Right lobe of liver (tissue), 6 donors: ENCODE measurements at regions not wholly inside any gene's neighbourhood (a gene's known extent, or its start where the extent isn't known, plus 50 kb on each side); places are given as distances from the start of the nearest gene placed in this dataset.

Experiments used
- ATAC-seq, 4 donors: fragments of 200-7000 bp; cut with Tn5 transposase; one replicate each; pipeline ENCODE4 v1.9.1; 2020; ENCODE audit warnings: mild to moderate bottlenecking in 4 of 4, moderate library complexity in 4 of 4
- DNase-seq, 3 donors: peaks; one replicate each; pipeline ENCODE4 v3.0.0-alpha.2; 2020
- H3K27ac ChIP-seq, 3 donors: fragments of 200-600 bp; one replicate each; pipeline ENCODE4 v1.8.0; 2022
- H3K27me3 ChIP-seq, 2 donors: fragments of 200-600 bp; one replicate each; pipeline ENCODE4 v1.8.0; 2022
- H3K36me3 ChIP-seq, 4 donors: fragments of 200-600 bp; sonication (generic) in 1 of 4; one replicate each; pipeline versions ENCODE4 v1.5.1 to v1.8.0; 2017 to 2022; ENCODE audit warnings: control low read depth in 1 of 4
- H3K4me1 ChIP-seq, 4 donors: fragments of 200-600 bp; sonication (generic) in 1 of 4; one replicate each; pipeline versions ENCODE4 v1.5.1 to v1.8.0; 2017 to 2022; ENCODE audit warnings: control low read depth in 1 of 4
- H3K4me3 ChIP-seq, 3 donors: fragments of 200-600 bp; one replicate each; pipeline ENCODE4 v1.8.0; 2022
- H3K9me3 ChIP-seq, 4 donors: fragments of 200-600 bp; sonication (generic) in 1 of 4; one replicate each; pipeline versions ENCODE4 v1.5.1 to v1.8.0; 2017 to 2022; ENCODE audit warnings: control low read depth in 1 of 4
- POLR2A ChIP-seq: fragments of 450-650 bp; IDR thresholded peaks from one replicate; pipeline ENCODE4 v1.6.1; 2017; ENCODE audit warnings: antibody characterized with exemption, mild to moderate bottlenecking
- WGBS: methylation state at CpG from one replicate; pipeline ENCODE4 v1.1.6; 2018; ENCODE audit warnings: low coverage, low lambda C conversion rate; ENCODE audit not compliant: insufficient coverage; ENCODE audit errors: missing lambda C conversion rate; 5-methylcytosine and 5-hydroxymethylcytosine counted together
- intact Hi-C, 2 donors: fragments of 100-400 bp; cut with DNase I; formaldehyde crosslinking; loops; one replicate each; pipeline versions ENCODE4 v1.11.2 to v1.14.1; 2022
- TF ChIP-seq, protein P1 (sequence below), 4 donors: fragments of 200-600 bp in 3 of 4; fragments of 450-650 bp in 1 of 4; IDR thresholded peaks; one replicate each; pipeline versions ENCODE4 v1.5.1 to v1.8.0; 2016 to 2022; ENCODE audit warnings: antibody characterized with exemption in 4 of 4, mild to moderate bottlenecking in 2 of 4
- donor health status: DM: no; HTN: yes; CAD: no.
- donor health status: DM: no; HTN: no; CAD: no.
- donor health status: DM: no; HTN: no; CAD: no.
- donor health status: DM: no; HTN: yes; CAD: no.
- donor health status: DM: no; HTN: yes; CAD: no.

DNA sequence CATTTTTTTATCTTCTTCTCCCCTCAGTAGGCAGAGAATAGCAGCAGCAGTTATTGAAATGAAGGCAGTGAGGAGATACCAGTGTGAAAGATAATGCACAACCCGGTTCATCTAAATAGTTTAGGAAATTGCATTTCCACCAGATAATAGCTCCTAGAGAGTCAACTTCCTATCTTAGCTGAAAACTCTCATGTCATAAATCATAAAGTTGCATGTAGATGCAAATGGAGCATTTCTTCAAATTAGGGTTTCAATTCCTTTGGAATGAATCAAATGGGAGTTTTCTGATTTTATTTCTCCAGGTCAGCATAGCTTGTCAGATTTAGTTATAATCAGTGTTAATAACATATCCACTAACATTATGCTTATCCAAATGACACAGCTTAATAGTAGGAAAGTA is 335.3 kb downstream of the CNTNAP4 start:
- intact Hi-C loops: no loop called here
- Histone ChIP-seq H3K4me1 (no peaks in the 10 kb centered on the region), H3K36me3 (no peaks in the 10 kb centered on the region), H3K9me3 (no peaks in the 10 kb centered on the region), H3K4me3 (no peak overlapping the region), H3K27ac (no peak overlapping the region), H3K27me3 (no peaks in the 10 kb centered on the region)
- TF ChIP-seq POLR2A: no peak
- TF ChIP-seq, protein P1, sequence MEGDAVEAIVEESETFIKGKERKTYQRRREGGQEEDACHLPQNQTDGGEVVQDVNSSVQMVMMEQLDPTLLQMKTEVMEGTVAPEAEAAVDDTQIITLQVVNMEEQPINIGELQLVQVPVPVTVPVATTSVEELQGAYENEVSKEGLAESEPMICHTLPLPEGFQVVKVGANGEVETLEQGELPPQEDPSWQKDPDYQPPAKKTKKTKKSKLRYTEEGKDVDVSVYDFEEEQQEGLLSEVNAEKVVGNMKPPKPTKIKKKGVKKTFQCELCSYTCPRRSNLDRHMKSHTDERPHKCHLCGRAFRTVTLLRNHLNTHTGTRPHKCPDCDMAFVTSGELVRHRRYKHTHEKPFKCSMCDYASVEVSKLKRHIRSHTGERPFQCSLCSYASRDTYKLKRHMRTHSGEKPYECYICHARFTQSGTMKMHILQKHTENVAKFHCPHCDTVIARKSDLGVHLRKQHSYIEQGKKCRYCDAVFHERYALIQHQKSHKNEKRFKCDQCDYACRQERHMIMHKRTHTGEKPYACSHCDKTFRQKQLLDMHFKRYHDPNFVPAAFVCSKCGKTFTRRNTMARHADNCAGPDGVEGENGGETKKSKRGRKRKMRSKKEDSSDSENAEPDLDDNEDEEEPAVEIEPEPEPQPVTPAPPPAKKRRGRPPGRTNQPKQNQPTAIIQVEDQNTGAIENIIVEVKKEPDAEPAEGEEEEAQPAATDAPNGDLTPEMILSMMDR (IDR thresholded peaks at IDR 0.05): no peak
- ATAC-seq: no peak
- WGBS: 29% methylated on average over 1 of the region's 1 CpG
- DNase-seq: no peak

DNA sequence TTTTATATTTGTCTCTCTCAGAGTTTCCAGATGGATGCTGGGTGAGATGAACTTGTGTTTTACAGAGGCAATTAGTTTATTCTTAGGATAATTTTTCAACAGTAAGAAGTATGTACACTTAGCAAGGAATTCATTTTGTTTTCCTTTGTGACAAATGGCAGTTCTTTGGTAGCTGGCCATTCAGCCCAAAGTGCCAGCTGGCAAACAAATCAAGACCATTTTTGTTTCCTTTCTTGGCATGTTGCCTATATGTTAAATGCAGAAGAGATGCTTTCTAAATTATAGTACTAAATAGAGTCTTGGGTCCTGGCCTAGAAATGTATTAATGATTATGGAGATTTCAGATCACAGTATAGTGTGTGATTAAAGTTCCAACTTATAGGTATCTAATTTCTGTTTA is 337.1 kb downstream of the CNTNAP4 start:
- no peaks in the 10 kb centered on the region for H3K4me1 ChIP-seq
- no peaks in the 10 kb centered on the region for H3K27me3 ChIP-seq
- intact Hi-C loops: no loop called here
- H3K27ac ChIP-seq: no peak overlapping the region
- ATAC-seq (no peak), DNase-seq (no peak)
- TF ChIP-seq, protein P1 (IDR thresholded peaks at IDR 0.05): no peak
- no peak for TF ChIP-seq POLR2A
- H3K9me3 ChIP-seq: no peaks in the 10 kb centered on the region
- no peaks in the 10 kb centered on the region for H3K36me3 ChIP-seq
- no peak overlapping the region for H3K4me3 ChIP-seq

DNA sequence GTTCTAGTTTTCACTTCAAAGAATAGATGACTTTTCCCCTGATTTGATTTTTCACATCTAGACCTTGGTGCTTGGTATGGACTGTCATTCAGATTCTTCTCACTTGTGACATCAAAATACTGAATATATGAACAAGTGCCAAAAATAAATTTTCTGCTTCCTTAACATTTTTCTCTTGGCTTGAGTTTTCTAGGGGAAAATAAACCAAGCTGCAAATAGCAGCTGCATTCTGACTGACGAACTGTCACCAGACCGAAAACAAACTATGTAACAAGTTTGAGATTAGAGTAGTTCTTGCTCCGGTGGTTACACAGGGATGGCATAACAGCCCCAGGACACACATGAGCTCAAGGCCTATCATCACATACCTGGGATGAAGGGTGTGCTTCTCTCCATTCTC is 345.7 kb downstream of the CNTNAP4 start:
- 94% methylated on average over 3 of the region's 3 CpGs for WGBS
- no peak for TF ChIP-seq POLR2A
- H3K4me3 ChIP-seq: no peak overlapping the region

DNA sequence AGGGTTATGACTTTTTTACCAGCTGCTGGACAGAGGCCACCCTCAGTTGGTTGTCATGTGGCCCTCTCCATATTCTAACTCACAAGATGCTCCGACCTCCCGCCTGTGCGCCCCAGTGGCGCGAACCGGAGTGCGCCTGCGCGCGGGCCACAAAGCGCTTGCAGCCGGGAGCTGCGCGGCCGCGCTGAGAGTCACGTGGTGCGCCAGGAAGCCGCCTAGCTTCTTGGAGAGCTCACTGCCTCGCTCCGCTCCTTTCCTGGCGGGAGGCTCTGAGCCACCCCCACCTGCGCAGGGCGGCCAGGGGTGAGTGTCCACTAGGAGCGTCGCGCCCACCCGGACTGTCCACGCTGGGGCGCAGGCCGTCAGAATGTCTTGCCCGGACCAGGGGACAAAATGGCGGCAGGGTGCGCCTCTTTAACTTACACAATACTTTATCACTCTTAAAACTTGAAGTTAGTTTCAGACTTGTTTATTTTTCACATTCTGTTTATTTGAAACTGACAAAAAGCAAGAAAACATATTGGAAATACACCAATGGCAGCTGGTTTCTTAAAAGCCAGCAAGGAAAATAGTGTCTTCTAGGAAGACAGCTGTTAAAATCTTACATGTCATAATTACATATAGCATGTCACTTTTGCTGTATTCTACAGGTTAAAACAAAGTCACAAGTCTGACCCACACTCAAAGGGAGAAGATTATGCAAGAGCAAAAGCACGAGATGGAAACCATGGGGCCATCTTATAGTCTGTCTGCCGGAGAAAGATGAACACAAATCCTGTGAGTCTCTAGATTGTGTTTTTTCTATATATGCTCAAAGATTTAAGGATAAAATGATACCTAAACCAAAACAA is 357.9 kb downstream of the CNTNAP4 start:
- 86% methylated on average over 10 of the region's 36 CpGs for WGBS
- TF ChIP-seq POLR2A: no peak
- TF ChIP-seq, protein P1 (IDR thresholded peaks at IDR 0.05): no peak
- no peaks in the 10 kb centered on the region for H3K36me3 ChIP-seq

More for the DNA sequence above, 345.7 kb downstream of the CNTNAP4 start:
- intact Hi-C loops: no loop called here
- Histone ChIP-seq H3K4me1 (no peaks in the 10 kb centered on the region), H3K27ac (no peak overlapping the region), H3K36me3 (no peaks in the 10 kb centered on the region), H3K27me3 (no peaks in the 10 kb centered on the region), H3K9me3 (no peaks in the 10 kb centered on the region)
- DNase-seq (no peak), ATAC-seq (no peak)

DNA sequence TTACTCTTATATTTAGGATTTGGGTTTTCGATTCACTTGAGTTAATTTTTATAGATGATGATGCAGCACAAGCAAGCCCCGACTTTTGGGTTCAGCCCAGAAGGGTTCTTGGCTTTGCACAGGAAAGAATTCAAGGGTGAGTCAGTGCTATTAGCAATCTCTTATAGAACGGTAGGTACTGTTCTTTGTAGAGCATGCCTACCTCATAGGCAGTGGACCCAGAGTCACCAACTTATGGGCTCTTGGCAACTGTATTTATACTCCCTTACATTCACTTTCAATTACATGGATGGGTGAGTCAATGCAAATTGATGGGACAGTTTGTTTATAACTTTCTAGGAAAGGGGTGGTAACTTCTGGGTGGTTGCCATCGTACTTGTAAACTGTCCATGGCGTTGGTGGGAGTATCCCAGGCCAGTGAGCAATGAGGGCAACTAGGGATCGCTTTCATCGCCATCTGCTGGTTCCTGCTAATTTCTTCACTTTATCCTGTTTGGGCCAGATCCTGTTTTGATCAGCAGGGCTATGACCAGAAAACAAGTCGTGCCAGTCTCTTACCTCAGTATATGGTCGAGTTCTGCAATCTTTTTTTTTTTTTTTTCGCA is 362.6 kb downstream of the CNTNAP4 start:
- no peak for TF ChIP-seq POLR2A
- TF ChIP-seq, protein P1 (IDR thresholded peaks at IDR 0.05): peak; percentile 46 to 60 (median 53)
- ATAC-seq: peak; percentile 98 to 100 (median 100)
- H3K9me3 ChIP-seq: no peaks in the 10 kb centered on the region
- H3K4me1 ChIP-seq: no peaks in the 10 kb centered on the region
- no peak overlapping the region for H3K4me3 ChIP-seq
- peak in 2 of 3 donors; percentile 37 to 62 for DNase-seq
- intact Hi-C loops: loop anchor here in 1 of 2 donors (10.0 kb wide), 1 partner anchor 355 kb away; no protein-coding TSS in a partner anchor
- H3K27me3 ChIP-seq: no peaks in the 10 kb centered on the region
- no peak overlapping the region for H3K27ac ChIP-seq
- 32% methylated on average over 10 of the region's 10 CpGs for WGBS
- H3K36me3 ChIP-seq: no peaks in the 10 kb centered on the region

More for the DNA sequence above, 357.9 kb downstream of the CNTNAP4 start:
- H3K9me3 ChIP-seq: no peaks in the 10 kb centered on the region
- H3K4me3 ChIP-seq: no peak overlapping the region
- H3K4me1 ChIP-seq: no peaks in the 10 kb centered on the region
- no peak overlapping the region for H3K27ac ChIP-seq
- intact Hi-C loops: no loop called here
- ATAC-seq (peak in 3 of 4 donors; percentile 14 to 41 (median 40)), DNase-seq (peak in 1 of 3 donors; percentile 20)
- no peaks in the 10 kb centered on the region for H3K27me3 ChIP-seq
